ENCODE measurements at regions not wholly inside any gene's neighbourhood (a gene's known extent, or its start where the extent isn't known, plus 50 kb on each side); places are given as distances from the start of the nearest gene placed in this dataset.

- H3K27me3 ChIP-seq (ENCODE audit: insufficient read depth, low read length): no peaks in the 10 kb centered on the region
- no peak overlapping the region for H3K27ac ChIP-seq (ENCODE audit: low read depth, low read length)
- H3K9me3 ChIP-seq (ENCODE audit: insufficient read depth, low read depth, low read length): no peaks in the 10 kb centered on the region
- H3K9ac ChIP-seq (ENCODE audit: low read depth, low read length): no peak overlapping the region
- no peak overlapping the region for H3K4me3 ChIP-seq (ENCODE audit: low read length)
- no peaks in the 10 kb centered on the region for H3K36me3 ChIP-seq (ENCODE audit: insufficient read depth, low read length)
- no peaks in the 10 kb centered on the region; the same call in 1 of the 2 replicates for H3K4me1 ChIP-seq (ENCODE audit: insufficient read depth, low read length)
- 88% methylated on average over 5 of the region's 5 CpGs for WGBS
Observed at GRCh38 chr11:13062115-13062514, 53.0 kb downstream of the RASSF10 start.

GRCh38 chr11:13064593-13064992, 55.5 kb downstream of the RASSF10 start:
- H3K4me3 ChIP-seq (ENCODE audit: low read length): no peak overlapping the region
- no peak overlapping the region for H3K27ac ChIP-seq (ENCODE audit: low read depth, low read length)
- no peak overlapping the region for H3K9ac ChIP-seq (ENCODE audit: low read depth, low read length)
- no peaks in the 10 kb centered on the region for H3K36me3 ChIP-seq (ENCODE audit: insufficient read depth, low read length)
- 86% methylated on average over 3 of the region's 3 CpGs for WGBS
- no peaks in the 10 kb centered on the region; the same call in 1 of the 2 replicates for H3K4me1 ChIP-seq (ENCODE audit: insufficient read depth, low read length)
- no peaks in the 10 kb centered on the region; the same call in 1 of the 2 replicates for H3K27me3 ChIP-seq (ENCODE audit: insufficient read depth, low read length)
- no peaks in the 10 kb centered on the region for H3K9me3 ChIP-seq (ENCODE audit: insufficient read depth, low read depth, low read length)

GRCh38 chr11:13065200-13065787, 56.2 kb downstream of the RASSF10 start:
- H3K4me3 ChIP-seq (ENCODE audit: low read length): no peak overlapping the region
- 91% methylated on average over 10 of the region's 10 CpGs for WGBS
- no peak overlapping the region for H3K27ac ChIP-seq (ENCODE audit: low read depth, low read length)
- no peaks in the 10 kb centered on the region for H3K36me3 ChIP-seq (ENCODE audit: insufficient read depth, low read length)
- no peak overlapping the region for H3K9ac ChIP-seq (ENCODE audit: low read depth, low read length)
- H3K9me3 ChIP-seq (ENCODE audit: insufficient read depth, low read depth, low read length): no peaks in the 10 kb centered on the region
- no peaks in the 10 kb centered on the region; the same call in 1 of the 2 replicates for H3K4me1 ChIP-seq (ENCODE audit: insufficient read depth, low read length)
- no peaks in the 10 kb centered on the region; the same call in 1 of the 2 replicates for H3K27me3 ChIP-seq (ENCODE audit: insufficient read depth, low read length)

DNA sequence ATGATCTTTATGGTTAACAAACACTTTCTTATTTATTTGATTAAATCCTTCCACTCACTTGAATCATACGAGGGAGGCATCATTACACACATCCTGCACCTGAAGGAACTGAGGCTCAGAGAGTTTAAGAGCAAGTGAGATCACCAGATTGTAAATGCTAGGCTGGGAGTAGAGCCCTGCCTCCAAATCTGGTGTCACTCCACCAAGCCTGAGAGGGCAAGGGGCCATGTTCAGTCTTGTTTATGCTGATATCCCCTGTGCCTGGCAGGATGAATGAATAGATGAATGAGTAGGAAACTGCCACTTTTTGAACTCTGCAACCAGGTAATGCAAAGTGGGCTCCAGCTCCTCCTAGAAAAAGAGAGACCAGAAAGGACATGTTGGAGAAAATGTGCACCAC, 59.1 kb downstream of the RASSF10 start:
- no peaks in the 10 kb centered on the region; the same call in 1 of the 2 replicates for H3K27me3 ChIP-seq (ENCODE audit: insufficient read depth, low read length)
- no peaks in the 10 kb centered on the region for H3K36me3 ChIP-seq (ENCODE audit: insufficient read depth, low read length)
- H3K27ac ChIP-seq (ENCODE audit: low read depth, low read length): no peak overlapping the region
- H3K9ac ChIP-seq (ENCODE audit: low read depth, low read length): no peak overlapping the region
- H3K9me3 ChIP-seq (ENCODE audit: insufficient read depth, low read depth, low read length): no peaks in the 10 kb centered on the region
- no peaks in the 10 kb centered on the region; the same call in 1 of the 2 replicates for H3K4me1 ChIP-seq (ENCODE audit: insufficient read depth, low read length)
- H3K4me3 ChIP-seq (ENCODE audit: low read length): no peak overlapping the region
- 83% methylated on average over 1 of the region's 1 CpG for WGBS

DNA sequence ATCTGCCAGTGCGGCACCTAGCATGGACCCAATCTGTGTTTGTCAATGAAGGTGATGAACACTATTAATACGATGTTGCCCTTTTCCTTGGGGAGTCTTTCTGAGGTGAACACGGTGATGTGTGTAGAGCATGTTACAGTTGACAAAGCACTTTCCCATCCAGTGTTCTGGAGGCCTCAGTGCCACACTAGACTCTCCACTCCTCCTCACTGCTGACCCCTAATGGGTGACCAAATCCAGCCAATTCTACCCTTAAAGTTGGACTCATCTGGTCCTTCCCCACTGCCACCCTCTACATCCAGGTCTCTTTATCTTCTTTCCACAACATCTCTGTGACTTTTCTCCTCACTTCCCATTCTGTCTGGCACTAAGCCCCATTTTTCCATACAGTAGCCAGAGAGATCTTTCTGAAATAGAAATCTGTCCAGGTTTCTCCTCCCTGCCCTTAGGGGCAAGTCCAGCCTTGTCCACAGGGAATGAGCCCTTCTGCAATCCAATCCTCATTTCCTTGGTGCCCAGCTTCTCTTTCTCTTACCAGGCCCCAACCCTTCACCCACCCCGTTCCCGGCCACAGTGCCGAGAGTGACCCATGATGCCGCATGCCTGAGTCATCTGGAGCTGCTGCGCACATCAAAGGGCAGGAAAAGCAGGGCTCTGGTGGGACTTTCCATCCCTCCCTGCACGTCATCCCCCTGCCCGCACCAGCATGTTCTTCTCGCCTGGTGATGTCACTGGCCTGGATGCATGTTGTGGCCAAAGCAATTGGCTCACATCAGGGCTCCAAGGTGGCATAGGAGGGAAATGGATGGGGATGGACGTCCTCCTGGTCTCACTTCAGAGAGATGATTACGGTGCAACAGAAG, 64.2 kb downstream of the RASSF10 start:
- 76% methylated on average over 13 of the region's 13 CpGs for WGBS
- no peaks in the 10 kb centered on the region; the same call in 1 of the 2 replicates for H3K27me3 ChIP-seq (ENCODE audit: insufficient read depth, low read length)
- no peak overlapping the region for H3K9ac ChIP-seq (ENCODE audit: low read depth, low read length)
- no peaks in the 10 kb centered on the region for H3K36me3 ChIP-seq (ENCODE audit: insufficient read depth, low read length)
- no peak overlapping the region for H3K27ac ChIP-seq (ENCODE audit: low read depth, low read length)
- no peak overlapping the region for H3K4me3 ChIP-seq (ENCODE audit: low read length)
- no peaks in the 10 kb centered on the region for H3K4me1 ChIP-seq (ENCODE audit: insufficient read depth, low read length)
- no peaks in the 10 kb centered on the region for H3K9me3 ChIP-seq (ENCODE audit: insufficient read depth, low read depth, low read length)

GRCh38 chr11:13074714-13075464, 65.8 kb downstream of the RASSF10 start:
- WGBS: 91% methylated on average over 6 of the region's 6 CpGs
- H3K27me3 ChIP-seq (ENCODE audit: insufficient read depth, low read length): no peaks in the 10 kb centered on the region

GRCh38 chr11:13076961-13077360, 67.8 kb downstream of the RASSF10 start:
- Histone ChIP-seq H3K9ac (ENCODE audit: low read depth, low read length) (no peak overlapping the region), H3K4me3 (ENCODE audit: low read length) (no peak overlapping the region), H3K36me3 (ENCODE audit: insufficient read depth, low read length) (no peaks in the 10 kb centered on the region), H3K27me3 (ENCODE audit: insufficient read depth, low read length) (no peaks in the 10 kb centered on the region), H3K9me3 (ENCODE audit: insufficient read depth, low read depth, low read length) (no peaks in the 10 kb centered on the region), H3K4me1 (ENCODE audit: insufficient read depth, low read length) (no peaks in the 10 kb centered on the region), H3K27ac (ENCODE audit: low read depth, low read length) (no peak overlapping the region)
- 93% methylated on average over 2 of the region's 2 CpGs for WGBS

More at GRCh38 chr11:13074714-13075464, 65.8 kb downstream of the RASSF10 start:
- no peaks in the 10 kb centered on the region for H3K4me1 ChIP-seq (ENCODE audit: insufficient read depth, low read length)
- H3K9me3 ChIP-seq (ENCODE audit: insufficient read depth, low read depth, low read length): no peaks in the 10 kb centered on the region
- no peak overlapping the region for H3K27ac ChIP-seq (ENCODE audit: low read depth, low read length)
- H3K4me3 ChIP-seq (ENCODE audit: low read length): no peak overlapping the region
- H3K36me3 ChIP-seq (ENCODE audit: insufficient read depth, low read length): no peaks in the 10 kb centered on the region
- no peak overlapping the region for H3K9ac ChIP-seq (ENCODE audit: low read depth, low read length)

DNA sequence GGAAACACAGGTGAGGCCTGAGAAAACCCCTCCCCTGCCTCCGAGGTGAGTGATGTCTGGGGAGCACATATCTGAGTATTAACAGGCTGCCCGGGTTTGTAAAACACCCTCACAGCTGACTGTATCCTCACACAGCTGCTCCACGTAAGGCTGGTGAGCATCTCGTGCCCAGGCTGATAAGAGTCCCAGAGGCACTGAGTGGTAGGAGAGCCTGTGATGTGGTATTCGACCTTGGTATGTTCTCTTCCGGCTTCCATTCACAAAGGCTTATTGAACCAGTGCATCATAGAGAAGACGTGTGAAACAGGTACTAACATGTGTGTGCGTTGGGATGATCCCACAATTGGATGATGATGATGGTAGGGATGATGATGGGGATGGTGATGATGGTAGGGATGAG, 71.7 kb downstream of the RASSF10 start:
- no peak overlapping the region for H3K27ac ChIP-seq (ENCODE audit: low read depth, low read length)
- no peak overlapping the region for H3K4me3 ChIP-seq (ENCODE audit: low read length)
- no peaks in the 10 kb centered on the region for H3K9me3 ChIP-seq (ENCODE audit: insufficient read depth, low read depth, low read length)
- H3K27me3 ChIP-seq (ENCODE audit: insufficient read depth, low read length): no peaks in the 10 kb centered on the region
- H3K36me3 ChIP-seq (ENCODE audit: insufficient read depth, low read length): no peaks in the 10 kb centered on the region
- no peaks in the 10 kb centered on the region for H3K4me1 ChIP-seq (ENCODE audit: insufficient read depth, low read length)
- 95% methylated on average over 8 of the region's 8 CpGs for WGBS
- H3K9ac ChIP-seq (ENCODE audit: low read depth, low read length): no peak overlapping the region

- no peaks in the 10 kb centered on the region for H3K36me3 ChIP-seq (ENCODE audit: insufficient read depth, low read length)
- no peaks in the 10 kb centered on the region for H3K9me3 ChIP-seq (ENCODE audit: insufficient read depth, low read depth, low read length)
- no peak overlapping the region for H3K4me3 ChIP-seq (ENCODE audit: low read length)
- no peak overlapping the region for H3K27ac ChIP-seq (ENCODE audit: low read depth, low read length)
- no peaks in the 10 kb centered on the region for H3K27me3 ChIP-seq (ENCODE audit: insufficient read depth, low read length)
- no peak overlapping the region for H3K9ac ChIP-seq (ENCODE audit: low read depth, low read length)
- WGBS: 97% methylated on average over 1 of the region's 1 CpG
- no peaks in the 10 kb centered on the region for H3K4me1 ChIP-seq (ENCODE audit: insufficient read depth, low read length)
Observed at GRCh38 chr11:13082588-13082987, 73.5 kb downstream of the RASSF10 start.

- H3K27me3 ChIP-seq (ENCODE audit: insufficient read depth, low read length): no peaks in the 10 kb centered on the region
- WGBS: 97% methylated on average over 2 of the region's 2 CpGs
- H3K4me1 ChIP-seq (ENCODE audit: insufficient read depth, low read length): no peaks in the 10 kb centered on the region
- peaks cover 3% of the 10 kb centered on the region; the same call in 1 of the 2 replicates for H3K9me3 ChIP-seq (ENCODE audit: insufficient read depth, low read depth, low read length)
- H3K9ac ChIP-seq (ENCODE audit: low read depth, low read length): no peak overlapping the region
- no peak overlapping the region for H3K27ac ChIP-seq (ENCODE audit: low read depth, low read length)
- H3K4me3 ChIP-seq (ENCODE audit: low read length): no peak overlapping the region
- H3K36me3 ChIP-seq (ENCODE audit: insufficient read depth, low read length): no peaks in the 10 kb centered on the region
Observed at GRCh38 chr11:13090228-13090708, 81.2 kb downstream of the RASSF10 start.

DNA sequence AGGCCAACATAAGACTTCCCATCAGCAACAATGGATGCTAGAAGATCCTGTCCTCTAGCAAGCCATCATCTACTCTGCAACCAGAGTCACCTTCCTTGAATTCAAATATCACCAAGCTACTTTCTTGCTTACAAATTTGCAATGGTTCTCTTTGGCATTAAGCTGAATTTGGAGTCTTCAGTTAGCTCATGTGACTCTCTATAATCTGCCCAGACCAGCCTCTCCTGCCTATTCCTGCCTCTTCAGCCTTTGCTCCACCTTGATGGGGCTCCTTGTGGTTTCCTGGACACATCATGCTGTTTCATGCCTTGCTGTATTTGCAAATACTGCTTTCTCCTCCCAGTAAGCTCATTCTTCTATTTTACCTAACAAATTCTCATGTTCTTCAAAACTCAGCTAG, 82.3 kb downstream of the RASSF10 start:
- Histone ChIP-seq H3K9ac (ENCODE audit: low read depth, low read length) (no peak overlapping the region), H3K36me3 (ENCODE audit: insufficient read depth, low read length) (no peaks in the 10 kb centered on the region), H3K4me1 (ENCODE audit: insufficient read depth, low read length) (no peaks in the 10 kb centered on the region), H3K4me3 (ENCODE audit: low read length) (no peak overlapping the region), H3K9me3 (ENCODE audit: insufficient read depth, low read depth, low read length) (peaks cover 3% of the 10 kb centered on the region; the same call in 1 of the 2 replicates), H3K27ac (ENCODE audit: low read depth, low read length) (no peak overlapping the region), H3K27me3 (ENCODE audit: insufficient read depth, low read length) (no peaks in the 10 kb centered on the region)

Data from HUES64 (cell line).